RKO (cell line): ENCODE measurements at regions not wholly inside any gene's neighbourhood (a gene's known extent, or its start where the extent isn't known, plus 50 kb on each side); places are given as distances from the start of the nearest gene placed in this dataset.
"Not testable (repeated sequence)": the region's sequence is repeated elsewhere in the genome, so short reads cannot be mapped to it uniquely, and the experiment has no call there.

Experiments
- DNase-seq: peaks from one replicate; pipeline ENCODE4 v3.0.0-alpha.2; 2016; ENCODE audit warnings: low spot score

DNA sequence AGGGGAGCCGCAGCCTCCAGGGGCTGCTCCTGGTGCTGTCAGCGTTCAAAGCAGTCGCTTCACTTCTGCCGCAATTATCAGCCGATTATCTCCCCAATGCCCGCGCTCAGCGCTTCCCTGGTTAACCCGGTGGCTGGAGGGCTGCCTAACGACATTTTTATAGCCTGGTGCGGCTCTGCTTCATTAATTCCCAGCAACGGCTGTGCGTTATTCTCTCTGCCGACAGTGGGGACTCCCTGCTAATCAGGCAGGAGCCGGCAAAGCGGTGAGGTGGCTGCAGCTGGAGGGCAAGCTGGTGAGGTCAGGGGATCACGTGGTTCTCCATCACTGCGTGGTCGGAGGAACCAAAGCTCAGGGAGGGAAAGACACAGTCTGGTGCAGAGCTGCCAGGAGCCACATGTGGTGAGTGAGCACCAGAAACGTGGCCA is 62.9 kb downstream of the GLRX5 start:
- DNase-seq = peak; percentile 9

DNA sequence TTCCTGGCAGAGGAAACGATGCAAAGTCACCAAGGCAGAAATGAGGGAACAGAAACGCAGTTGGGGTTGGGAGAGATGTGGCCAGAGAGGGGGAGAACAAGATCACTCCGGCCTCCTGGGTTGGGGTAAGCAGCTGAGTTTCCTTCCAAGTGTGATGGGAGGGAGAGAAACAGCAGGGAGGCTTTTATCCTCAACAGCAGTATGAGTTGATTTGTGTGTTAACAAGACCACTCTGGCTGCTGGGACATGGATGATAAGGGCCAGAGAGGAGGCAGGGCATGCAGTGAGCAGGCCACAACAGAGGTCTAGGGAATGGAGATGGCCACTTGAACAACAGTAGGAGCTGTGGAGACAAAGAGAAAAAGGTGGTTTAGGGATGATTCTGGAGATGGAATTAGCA is 66.8 kb downstream of the GLRX5 start:
- no peak for DNase-seq

GRCh38 chr14:95603415-95603814 is 68.6 kb downstream of the GLRX5 start:
- DNase-seq = no peak

DNA sequence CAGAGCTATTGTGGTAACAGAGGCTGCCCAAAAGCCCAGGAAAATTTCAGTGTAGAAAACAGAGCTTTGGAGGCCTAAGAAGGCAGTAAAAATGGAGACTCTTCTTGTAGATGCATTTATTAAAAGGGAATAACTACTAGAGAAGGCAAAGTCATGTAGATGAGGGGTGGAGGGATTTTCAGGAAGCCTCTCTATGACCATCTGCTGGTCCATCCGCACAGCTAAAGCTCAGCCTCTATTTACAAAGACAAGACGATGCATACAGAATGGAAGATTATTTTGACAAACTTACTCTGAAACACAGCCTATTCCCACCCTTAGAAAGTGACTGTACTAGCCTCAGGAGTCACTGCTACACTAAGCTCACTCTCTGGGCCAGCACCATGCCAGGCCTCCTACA is 71.4 kb downstream of the GLRX5 start:
- no peak for DNase-seq

- DNase-seq = no peak
Measured at GRCh38 chr14:95608637-95609235, 73.9 kb downstream of the GLRX5 start.

- peak; percentile 30 for DNase-seq
Measured at GRCh38 chr14:95609398-95609990, 74.6 kb downstream of the GLRX5 start.

DNA sequence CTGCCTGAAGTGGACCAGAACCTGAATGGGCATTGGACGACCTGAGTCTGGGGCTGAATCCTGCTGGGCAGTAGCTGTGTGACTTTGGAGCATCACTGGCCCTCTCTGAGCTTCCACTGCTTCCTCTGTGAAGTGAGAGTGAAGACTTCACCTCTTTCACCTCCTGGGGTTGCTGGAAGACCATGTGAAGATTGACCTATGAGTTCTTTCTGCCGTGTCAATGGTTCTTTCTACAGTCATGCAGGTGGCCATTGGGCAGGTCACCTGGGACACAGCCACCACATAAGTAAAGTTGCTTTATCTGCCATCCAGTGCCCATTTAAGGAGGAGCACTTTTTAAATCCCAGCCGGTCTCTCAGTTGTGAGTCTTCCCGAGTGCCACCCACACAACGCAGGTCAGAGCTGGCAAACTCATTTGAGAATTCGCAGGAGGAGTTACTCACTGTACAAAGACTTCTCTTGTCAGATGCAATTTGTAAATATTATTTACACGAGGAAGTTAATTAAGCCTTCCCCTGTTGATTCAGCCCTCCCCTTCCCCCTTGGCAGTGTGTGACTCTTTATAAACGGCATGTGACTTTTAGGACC is 74.8 kb upstream of the TCL1B start:
- DNase-seq = no peak

DNA sequence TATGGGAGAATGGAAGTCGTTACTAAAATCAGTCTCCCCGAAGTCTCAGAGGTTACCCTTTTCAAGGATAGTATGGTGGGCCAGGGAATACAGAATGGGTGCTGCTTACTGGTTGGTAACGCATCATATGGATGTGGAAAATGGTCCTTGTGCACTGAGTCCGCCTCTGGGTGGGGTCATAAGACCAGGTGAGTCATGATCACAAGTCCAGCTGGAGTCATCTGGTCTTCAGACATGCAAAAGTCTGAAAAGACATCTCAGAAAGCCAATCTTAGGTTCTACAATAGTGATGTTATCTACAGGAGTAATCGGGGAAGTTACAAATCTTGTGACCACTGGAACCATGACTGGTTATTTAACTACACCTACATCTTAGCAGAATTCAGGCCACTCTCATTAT is 71.9 kb upstream of the TCL1B start:
- peak; percentile 30 for DNase-seq

DNA sequence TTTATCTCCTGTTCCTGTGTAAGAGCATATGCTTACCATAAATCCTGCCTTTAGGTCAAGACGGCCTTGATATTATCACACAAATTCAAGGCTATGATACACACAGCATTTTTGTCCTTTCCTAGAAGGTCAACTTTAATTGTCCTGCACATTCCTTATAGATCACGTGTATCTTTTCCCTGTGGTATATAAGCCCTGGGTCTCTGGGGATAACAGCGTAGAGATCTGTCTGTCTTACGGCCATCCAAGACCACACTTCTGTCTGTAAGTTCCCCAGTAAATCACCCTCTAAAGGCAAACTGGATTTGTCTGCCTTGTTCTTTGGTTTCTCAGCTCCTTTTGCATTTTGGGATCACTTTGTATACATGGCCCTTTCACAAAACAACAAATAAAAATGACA is 69.5 kb upstream of the TCL1B start:
- DNase-seq = no peak

- no peak for DNase-seq
Measured at GRCh38 chr14:95619785-95620417, 66.3 kb upstream of the TCL1B start.

- DNase-seq = no peak
Measured at GRCh38 chr14:95620659-95621059, 65.6 kb upstream of the TCL1B start.

GRCh38 chr14:95623195-95623594 is 63.0 kb upstream of the TCL1B start:
- DNase-seq = no peak

GRCh38 chr14:95625710-95626109 is 60.5 kb upstream of the TCL1B start:
- DNase-seq = not testable (repeated sequence)

- no peak for DNase-seq
Measured at GRCh38 chr14:95635051-95635450, 51.2 kb upstream of the TCL1B start.
